NCI-H748 (cell line): ENCODE measurements at regions not wholly inside any gene's neighbourhood (a gene's known extent, or its start where the extent isn't known, plus 50 kb on each side); places are given as distances from the start of the nearest gene placed in this dataset.
"Not testable (repeated sequence)": the region's sequence is repeated elsewhere in the genome, so short reads cannot be mapped to it uniquely, and the experiment has no call there.

Experiments used
- DNase-seq: peaks from one replicate; lab custom pipeline; 2025; ENCODE audit not compliant: unreplicated experiment; lab: John Stamatoyannopoulos, UW

GRCh38 chr20:47962286-47962963 lies 177.1 kb upstream of the SULF2 start:
- no peak for DNase-seq

GRCh38 chr20:47960769-47961541 lies 175.7 kb upstream of the SULF2 start:
- no peak for DNase-seq

- no peak for DNase-seq
Observed at GRCh38 chr20:47960277-47960676, 175.0 kb upstream of the SULF2 start.

GRCh38 chr20:47957989-47958801 lies 172.9 kb upstream of the SULF2 start:
- not testable (repeated sequence) for DNase-seq

GRCh38 chr20:47957135-47957534 lies 171.9 kb upstream of the SULF2 start:
- no peak for DNase-seq

- DNase-seq = no peak
Observed at GRCh38 chr20:47956268-47956995, 171.2 kb upstream of the SULF2 start.

GRCh38 chr20:47953471-47953870 lies 168.2 kb upstream of the SULF2 start:
- no peak for DNase-seq

- no peak for DNase-seq
Observed at GRCh38 chr20:47952023-47952564, 166.8 kb upstream of the SULF2 start.

GRCh38 chr20:47951521-47951971 lies 166.3 kb upstream of the SULF2 start:
- no peak for DNase-seq

GRCh38 chr20:47950913-47951283 lies 165.6 kb upstream of the SULF2 start:
- no peak for DNase-seq

GRCh38 chr20:47950124-47950912 lies 165.0 kb upstream of the SULF2 start:
- DNase-seq = peak; percentile 67

GRCh38 chr20:47949230-47949629 lies 163.9 kb upstream of the SULF2 start:
- no peak for DNase-seq

- no peak for DNase-seq
Observed at GRCh38 chr20:47944682-47945081, 159.4 kb upstream of the SULF2 start.

GRCh38 chr20:47941869-47942268 lies 156.6 kb upstream of the SULF2 start:
- no peak for DNase-seq

- no peak for DNase-seq
Observed at GRCh38 chr20:47940101-47940813, 155.0 kb upstream of the SULF2 start.

GRCh38 chr20:47936612-47937011 lies 151.3 kb upstream of the SULF2 start:
- DNase-seq = no peak

GRCh38 chr20:47934761-47935160 lies 149.5 kb upstream of the SULF2 start:
- DNase-seq = no peak

GRCh38 chr20:47931443-47931842 lies 146.2 kb upstream of the SULF2 start:
- no peak for DNase-seq

- DNase-seq = no peak
Observed at GRCh38 chr20:47931002-47931401, 145.7 kb upstream of the SULF2 start.
